ENCODE measurements at regions not wholly inside any gene's neighbourhood (a gene's known extent, or its start where the extent isn't known, plus 50 kb on each side); places are given as distances from the start of the nearest gene placed in this dataset.

DNA sequence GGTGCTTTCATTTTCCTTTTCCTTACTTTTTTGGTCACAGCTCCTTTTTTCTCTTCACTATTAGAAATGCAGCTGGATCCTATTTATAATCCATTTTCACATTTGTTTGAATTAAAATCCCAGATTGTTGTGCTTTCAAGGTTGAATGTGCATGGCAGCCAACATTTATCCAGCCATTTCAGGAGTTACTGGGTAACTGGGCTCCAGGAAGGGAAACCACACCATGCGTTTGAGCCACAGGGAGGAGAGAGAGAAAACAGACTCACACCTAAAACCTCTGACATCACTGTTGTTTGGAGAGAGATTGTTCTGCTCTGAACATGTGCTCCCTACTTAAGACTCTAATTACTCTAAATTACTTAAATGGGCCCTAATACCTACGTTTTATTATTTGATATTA lies 173.4 kb downstream of the BMP2 start:
- no peaks in the 10 kb centered on the region for H3K4me1 ChIP-seq
- no peak overlapping the region for H3K27ac ChIP-seq
- ATAC-seq (no peak), DNase-seq (no peak)
- H3K36me3 ChIP-seq = no peaks in the 10 kb centered on the region
- no peak overlapping the region for H3K4me3 ChIP-seq
- TF ChIP-seq, protein P1, sequence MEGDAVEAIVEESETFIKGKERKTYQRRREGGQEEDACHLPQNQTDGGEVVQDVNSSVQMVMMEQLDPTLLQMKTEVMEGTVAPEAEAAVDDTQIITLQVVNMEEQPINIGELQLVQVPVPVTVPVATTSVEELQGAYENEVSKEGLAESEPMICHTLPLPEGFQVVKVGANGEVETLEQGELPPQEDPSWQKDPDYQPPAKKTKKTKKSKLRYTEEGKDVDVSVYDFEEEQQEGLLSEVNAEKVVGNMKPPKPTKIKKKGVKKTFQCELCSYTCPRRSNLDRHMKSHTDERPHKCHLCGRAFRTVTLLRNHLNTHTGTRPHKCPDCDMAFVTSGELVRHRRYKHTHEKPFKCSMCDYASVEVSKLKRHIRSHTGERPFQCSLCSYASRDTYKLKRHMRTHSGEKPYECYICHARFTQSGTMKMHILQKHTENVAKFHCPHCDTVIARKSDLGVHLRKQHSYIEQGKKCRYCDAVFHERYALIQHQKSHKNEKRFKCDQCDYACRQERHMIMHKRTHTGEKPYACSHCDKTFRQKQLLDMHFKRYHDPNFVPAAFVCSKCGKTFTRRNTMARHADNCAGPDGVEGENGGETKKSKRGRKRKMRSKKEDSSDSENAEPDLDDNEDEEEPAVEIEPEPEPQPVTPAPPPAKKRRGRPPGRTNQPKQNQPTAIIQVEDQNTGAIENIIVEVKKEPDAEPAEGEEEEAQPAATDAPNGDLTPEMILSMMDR (IDR thresholded peaks at IDR 0.05) = no peak
- no peaks in the 10 kb centered on the region for H3K9me3 ChIP-seq
- intact Hi-C loops (cut with DNase I) = no loop called here
- H3K27me3 ChIP-seq = no peaks in the 10 kb centered on the region

DNA sequence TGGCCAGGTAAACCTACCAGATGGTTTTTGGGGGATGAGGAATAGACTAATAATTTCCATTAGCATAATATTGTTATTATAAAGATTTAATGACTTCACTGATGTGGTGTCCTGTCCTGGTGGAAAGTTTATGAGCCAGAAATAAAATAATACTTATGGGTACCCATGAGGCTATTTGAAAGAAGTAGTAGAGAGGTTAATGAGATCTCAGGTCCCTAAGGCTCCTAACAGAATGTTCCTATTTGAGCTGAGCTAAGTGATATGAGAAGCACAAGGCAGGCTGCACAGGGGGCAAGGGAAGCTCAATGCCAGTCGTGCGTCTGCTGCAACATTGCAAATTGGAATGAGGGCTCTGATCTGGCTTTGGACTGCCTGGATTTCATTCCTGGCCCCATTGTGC lies 174.1 kb downstream of the BMP2 start:
- intact Hi-C loops (cut with DNase I) = no loop called here
- H3K27ac ChIP-seq = no peak overlapping the region
- H3K4me1 ChIP-seq = no peaks in the 10 kb centered on the region
- ATAC-seq = no peak
- no peaks in the 10 kb centered on the region for H3K9me3 ChIP-seq
- DNase-seq = no peak
- no peaks in the 10 kb centered on the region for H3K27me3 ChIP-seq
- TF ChIP-seq, protein P1 (IDR thresholded peaks at IDR 0.05) = no peak
- H3K4me3 ChIP-seq = no peak overlapping the region
- H3K36me3 ChIP-seq = no peaks in the 10 kb centered on the region

DNA sequence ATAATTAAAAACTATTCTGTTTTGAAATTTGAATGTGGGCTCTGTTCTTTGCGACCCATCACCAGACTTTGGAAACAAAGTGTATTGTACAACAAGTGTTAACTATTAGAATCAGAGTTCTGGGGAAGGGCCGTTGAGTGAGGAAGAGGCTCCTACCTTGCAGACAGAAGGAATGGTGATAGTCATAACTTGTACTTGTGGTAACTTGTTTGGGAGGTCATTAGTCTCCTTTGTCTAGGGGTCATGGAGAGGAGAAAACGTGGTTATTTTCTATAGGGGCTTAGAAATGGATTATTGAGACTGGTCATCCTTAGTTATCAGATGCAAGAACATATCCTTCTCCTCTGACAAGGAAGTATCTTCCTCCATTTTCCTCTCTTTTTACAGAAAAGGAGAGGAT lies 174.8 kb downstream of the BMP2 start:
- TF ChIP-seq, protein P1 (IDR thresholded peaks at IDR 0.05) = no peak
- Histone ChIP-seq H3K4me1 (no peaks in the 10 kb centered on the region), H3K36me3 (no peaks in the 10 kb centered on the region), H3K4me3 (no peak overlapping the region), H3K27ac (no peak overlapping the region), H3K9me3 (no peaks in the 10 kb centered on the region), H3K27me3 (no peaks in the 10 kb centered on the region)
- intact Hi-C loops (cut with DNase I) = no loop called here
- DNase-seq = no peak
- ATAC-seq = no peak

DNA sequence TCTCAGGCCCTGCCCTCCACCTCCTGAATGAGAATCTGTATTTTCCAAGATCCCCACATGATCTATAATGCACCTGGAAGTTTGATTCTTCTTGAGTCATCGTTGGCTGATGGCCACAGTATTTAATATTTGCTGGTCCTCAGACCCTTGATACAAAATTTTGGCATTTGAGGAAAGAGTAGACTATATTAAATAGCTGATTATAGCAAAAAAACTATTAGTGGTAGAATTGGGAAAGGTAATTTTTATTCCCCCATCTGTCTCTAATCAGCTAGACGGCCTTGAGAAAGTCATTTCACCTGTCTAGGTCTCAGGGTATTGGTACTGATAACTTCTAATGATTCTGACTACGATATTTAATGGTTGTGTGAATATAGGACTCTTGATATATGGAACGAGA lies 176.8 kb downstream of the BMP2 start:
- intact Hi-C loops (cut with DNase I) = no loop called here
- no peak for DNase-seq
- H3K36me3 ChIP-seq = no peaks in the 10 kb centered on the region
- no peak for ATAC-seq
- H3K27ac ChIP-seq = no peak overlapping the region
- TF ChIP-seq, protein P1 (IDR thresholded peaks at IDR 0.05) = no peak
- no peaks in the 10 kb centered on the region for H3K9me3 ChIP-seq
- no peaks in the 10 kb centered on the region for H3K27me3 ChIP-seq
- H3K4me1 ChIP-seq = no peaks in the 10 kb centered on the region
- no peak overlapping the region for H3K4me3 ChIP-seq

DNA sequence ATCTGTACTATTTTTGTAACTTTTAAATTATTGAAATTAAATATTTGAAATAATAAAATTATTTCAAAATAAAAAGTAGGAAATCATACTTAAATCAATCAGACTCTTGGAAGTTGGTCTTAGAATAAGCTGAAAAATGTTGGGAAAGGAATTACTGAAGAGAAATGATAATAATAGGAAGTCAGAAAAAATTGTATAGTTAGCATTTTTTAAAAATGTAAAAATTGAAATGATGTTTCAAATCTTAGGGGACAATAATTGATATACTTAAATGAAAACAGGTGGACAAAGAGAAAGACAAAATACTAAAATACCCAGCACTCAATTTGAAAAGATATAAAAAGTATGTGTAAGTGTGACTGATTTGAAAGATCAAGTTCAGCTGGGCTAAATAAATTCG lies 186.1 kb downstream of the BMP2 start:
- Histone ChIP-seq H3K27ac (no peak overlapping the region), H3K36me3 (no peaks in the 10 kb centered on the region), H3K27me3 (no peaks in the 10 kb centered on the region), H3K4me3 (no peak overlapping the region), H3K4me1 (peaks cover 0 to 7% of the 10 kb centered on the region in 2 donors), H3K9me3 (peaks cover 0 to 18% of the 10 kb centered on the region in 2 donors)
- DNase-seq = no peak
- ATAC-seq = no peak
- TF ChIP-seq, protein P1 (IDR thresholded peaks at IDR 0.05) = no peak
- intact Hi-C loops (cut with DNase I) = no loop called here
